OCI-LY7 (cell line): ENCODE measurements at regions not wholly inside any gene's neighbourhood (a gene's known extent, or its start where the extent isn't known, plus 50 kb on each side); places are given as distances from the start of the nearest gene placed in this dataset.

Experiments used
- BruUV-seq: library from RNA; stranded (reverse); fragments of 400-500 nt; replicated peaks from 2 replicates; lab custom pipeline; 2021; lab: Mats Ljungman, UMichigan
- CTCF ChIA-PET: fragments of 300-600 bp; sonication (Branson Sonifier 250); formaldehyde crosslinking; loops from one replicate; lab custom pipeline; 2022; ENCODE audit warnings: antibody characterized with exemption; ENCODE audit not compliant: unreplicated experiment; lab: Charles Lee
- POLR2A ChIA-PET: fragments of 300-600 bp; sonication (Branson Sonifier 250); formaldehyde crosslinking; loops from one replicate; lab custom pipeline; 2022; ENCODE audit warnings: antibody characterized with exemption; lab: Charles Lee
- DNase-seq: peaks from one replicate; pipeline ENCODE4 v3.0.0-alpha.2; 2015; ENCODE audit warnings: low spot score
- H2AFZ ChIP-seq: fragments of 200-600 bp; sonication (generic), shearing (Covaris generic); 2 replicates; pipeline ENCODE4 v1.6.1; 2014; ENCODE audit warnings: mild to moderate bottlenecking, antibody characterized with exemption, low read length, moderate library complexity
- H3K27ac ChIP-seq: fragments of 200-600 bp; sonication (generic); 2 replicates; pipeline ENCODE4 v1.5.1; 2014; ENCODE audit warnings: mixed run types, low read depth, mild to moderate bottlenecking, moderate library complexity, low read length, inconsistent platforms; ENCODE audit not compliant: poor library complexity, severe bottlenecking
- H3K36me3 ChIP-seq: fragments of 200-600 bp; sonication (generic); 2 replicates; pipeline ENCODE4 v1.6.1; 2014; ENCODE audit warnings: mild to moderate bottlenecking, antibody characterized with exemption, low read length, moderate library complexity, mixed read lengths; ENCODE audit not compliant: insufficient read depth
- H3K4me1 ChIP-seq: fragments of 200-600 bp; sonication (generic); 2 replicates; pipeline ENCODE4 v1.5.1; 2014; ENCODE audit warnings: mild to moderate bottlenecking, low read length; ENCODE audit not compliant: insufficient read depth, poor library complexity, severe bottlenecking
- H3K4me2 ChIP-seq: fragments of 200-600 bp; sonication (generic); 2 replicates; pipeline ENCODE4 v1.6.1; 2014; ENCODE audit warnings: mild to moderate bottlenecking, low read length
- H3K4me3 ChIP-seq: fragments of 200-600 bp; sonication (generic); 2 replicates; pipeline ENCODE4 v1.5.1; 2014; ENCODE audit warnings: mild to moderate bottlenecking, low read depth, low read length; ENCODE audit not compliant: poor library complexity, severe bottlenecking
- H3K79me2 ChIP-seq: fragments of 200-600 bp; sonication (generic); 2 replicates; pipeline ENCODE4 v1.6.1; 2016; ENCODE audit warnings: low read depth, mild to moderate bottlenecking, low read length, moderate library complexity, mixed read lengths; ENCODE audit not compliant: insufficient read depth
- H3K9me2 ChIP-seq: fragments of 200-600 bp; sonication (generic); 2 replicates; pipeline ENCODE4 v1.6.1; 2016; ENCODE audit warnings: mild to moderate bottlenecking, low read length, mixed read lengths; ENCODE audit not compliant: insufficient read depth
- H3K9me3 ChIP-seq: fragments of 200-600 bp; sonication (generic); 2 replicates; pipeline ENCODE4 v1.6.1; 2014; ENCODE audit warnings: mild to moderate bottlenecking, mixed run types, low read length, mixed read lengths
- H4K20me1 ChIP-seq: fragments of 200-600 bp; sonication (generic); 2 replicates; pipeline ENCODE4 v1.6.1; 2014; ENCODE audit warnings: mild to moderate bottlenecking, antibody characterized with exemption, low read length, moderate library complexity, mixed read lengths; ENCODE audit not compliant: insufficient read depth
- EZH2phosphoT487 ChIP-seq: fragments of 200-600 bp; sonication (generic); IDR thresholded peaks from 2 replicates; pipeline ENCODE4 v1.6.1; 2018; ENCODE audit warnings: low read depth, borderline replicate concordance, mild to moderate bottlenecking, mixed run types, antibody characterized with exemption, low read length, moderate library complexity, mixed read lengths
- intact Hi-C: fragments of 100-400 bp; cut with micrococcal nuclease; formaldehyde crosslinking; loops from one replicate; pipeline ENCODE4 v1.10.0; 2022; ENCODE audit not compliant: unreplicated experiment
- TF ChIP-seq, protein P1 (sequence below): fragments of 200-600 bp; sonication (generic); conservative IDR thresholded peaks from 2 replicates; pipeline ENCODE4 v1.5.1; 2014; ENCODE audit warnings: mild to moderate bottlenecking, antibody characterized with exemption, low read length, moderate library complexity, mixed read lengths

DNA sequence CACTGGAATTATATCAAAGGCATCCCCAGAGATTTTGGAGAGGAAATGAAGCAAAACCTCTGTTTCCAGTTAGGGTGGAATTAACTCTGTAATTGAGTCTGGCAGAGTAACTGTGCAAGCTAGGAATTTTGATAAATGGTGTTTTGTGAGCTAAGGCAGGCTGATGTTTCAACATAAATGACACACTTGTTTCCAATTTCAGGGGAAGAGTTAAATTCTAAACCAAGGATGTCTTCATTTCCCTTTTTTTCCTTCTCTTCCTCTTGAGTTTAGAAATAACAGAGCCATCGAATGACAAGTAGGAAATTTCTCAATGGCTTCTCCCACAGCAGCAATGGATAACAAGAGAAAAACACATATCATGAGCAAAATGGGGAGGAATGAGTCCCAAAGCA is 131.2 kb downstream of the IRS2 start:
- H2AFZ ChIP-seq: no peak overlapping the region
- ChIA-PET CTCF (no interaction called here), POLR2A (no interaction called here)
- H3K4me1 ChIP-seq: no peaks in the 10 kb centered on the region
- no TSS peak for BruUV-seq
- intact Hi-C loops: no loop called here
- H3K36me3 ChIP-seq: no peaks in the 10 kb centered on the region
- H4K20me1 ChIP-seq: no peaks in the 10 kb centered on the region
- no peak overlapping the region for H3K4me3 ChIP-seq
- no peaks in the 10 kb centered on the region for H3K9me2 ChIP-seq
- DNase-seq: no peak
- no peak overlapping the region for H3K4me2 ChIP-seq
- TF ChIP-seq, protein P1, sequence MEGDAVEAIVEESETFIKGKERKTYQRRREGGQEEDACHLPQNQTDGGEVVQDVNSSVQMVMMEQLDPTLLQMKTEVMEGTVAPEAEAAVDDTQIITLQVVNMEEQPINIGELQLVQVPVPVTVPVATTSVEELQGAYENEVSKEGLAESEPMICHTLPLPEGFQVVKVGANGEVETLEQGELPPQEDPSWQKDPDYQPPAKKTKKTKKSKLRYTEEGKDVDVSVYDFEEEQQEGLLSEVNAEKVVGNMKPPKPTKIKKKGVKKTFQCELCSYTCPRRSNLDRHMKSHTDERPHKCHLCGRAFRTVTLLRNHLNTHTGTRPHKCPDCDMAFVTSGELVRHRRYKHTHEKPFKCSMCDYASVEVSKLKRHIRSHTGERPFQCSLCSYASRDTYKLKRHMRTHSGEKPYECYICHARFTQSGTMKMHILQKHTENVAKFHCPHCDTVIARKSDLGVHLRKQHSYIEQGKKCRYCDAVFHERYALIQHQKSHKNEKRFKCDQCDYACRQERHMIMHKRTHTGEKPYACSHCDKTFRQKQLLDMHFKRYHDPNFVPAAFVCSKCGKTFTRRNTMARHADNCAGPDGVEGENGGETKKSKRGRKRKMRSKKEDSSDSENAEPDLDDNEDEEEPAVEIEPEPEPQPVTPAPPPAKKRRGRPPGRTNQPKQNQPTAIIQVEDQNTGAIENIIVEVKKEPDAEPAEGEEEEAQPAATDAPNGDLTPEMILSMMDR: no peak
- no peak for TF ChIP-seq EZH2phosphoT487
- H3K9me3 ChIP-seq: no peaks in the 10 kb centered on the region
- no peaks in the 10 kb centered on the region for H3K79me2 ChIP-seq
- no peak overlapping the region for H3K27ac ChIP-seq

DNA sequence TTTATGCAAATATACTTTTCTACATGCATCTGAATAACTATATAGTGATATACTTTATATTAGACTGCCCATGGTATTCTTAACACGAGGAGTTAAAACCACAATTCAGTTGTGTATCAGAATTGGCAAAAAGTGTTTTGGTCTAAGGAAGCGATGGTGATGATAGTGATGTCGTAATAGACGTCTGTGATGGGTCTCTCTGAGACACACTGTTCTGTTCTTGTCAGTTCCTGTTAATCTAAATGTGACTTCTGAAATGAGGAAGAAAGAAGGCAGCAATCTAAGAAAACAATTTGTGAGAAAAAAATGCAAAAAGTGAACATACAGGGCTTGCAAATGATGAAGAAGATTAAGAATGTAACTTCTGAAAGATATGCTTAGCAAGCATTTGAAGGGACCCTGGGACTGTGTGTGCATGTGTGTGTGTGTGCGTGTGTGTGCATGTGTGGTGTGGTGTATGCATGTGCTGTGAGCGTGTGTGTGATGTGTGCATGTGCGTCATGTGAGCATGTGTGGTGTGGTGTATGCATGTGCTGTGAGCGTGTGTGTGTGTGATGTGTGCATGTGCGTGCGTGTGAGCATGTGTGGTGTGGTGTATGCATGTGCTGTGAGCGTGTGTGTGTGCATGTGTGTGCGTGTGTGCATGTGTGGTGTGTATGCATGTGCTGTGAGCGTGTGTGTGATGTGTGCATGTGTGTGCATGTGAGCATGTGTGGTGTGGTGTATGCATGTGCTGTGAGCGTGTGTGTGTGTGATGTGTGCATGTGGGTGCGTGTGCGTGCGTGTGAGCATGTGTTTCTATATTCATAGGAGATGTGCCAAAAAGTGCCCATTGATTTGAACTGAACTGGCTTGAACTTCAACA is 131.8 kb downstream of the IRS2 start:
- POLR2A ChIA-PET: no interaction called here
- CTCF ChIA-PET: no interaction called here
- Histone ChIP-seq H3K4me2 (no peak overlapping the region), H2AFZ (no peak overlapping the region), H3K36me3 (no peaks in the 10 kb centered on the region), H3K9me3 (no peaks in the 10 kb centered on the region), H3K4me1 (no peaks in the 10 kb centered on the region), H3K9me2 (no peaks in the 10 kb centered on the region), H3K27ac (no peak overlapping the region), H3K4me3 (no peak overlapping the region), H4K20me1 (no peaks in the 10 kb centered on the region), H3K79me2 (no peaks in the 10 kb centered on the region)
- intact Hi-C loops: no loop called here
- no TSS peak for BruUV-seq
- DNase-seq: no peak
- TF ChIP-seq, protein P1: no peak
- no peak for TF ChIP-seq EZH2phosphoT487

DNA sequence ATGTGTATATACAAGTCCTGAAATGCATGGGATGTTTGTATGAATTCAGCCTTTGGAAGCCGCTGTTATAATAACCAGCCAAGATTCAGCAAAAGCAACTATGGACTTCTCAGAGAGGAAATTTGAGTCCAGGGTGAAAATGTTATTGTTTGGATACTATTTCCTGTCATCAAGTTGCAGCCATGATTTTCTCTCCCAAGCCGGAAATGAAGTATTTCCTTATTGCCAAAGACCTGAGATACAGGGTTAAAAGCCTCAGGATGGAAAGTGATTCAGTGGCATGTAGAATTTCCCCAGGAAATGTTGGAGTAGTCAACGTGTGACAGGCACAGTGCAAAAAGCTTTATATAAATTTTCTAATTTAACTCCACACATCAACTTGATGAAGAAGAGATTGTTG is 133.9 kb downstream of the IRS2 start:
- TF ChIP-seq, protein P1: no peak
- no peak for TF ChIP-seq EZH2phosphoT487
- POLR2A ChIA-PET: no interaction called here
- CTCF ChIA-PET: no interaction called here
- BruUV-seq: no TSS peak
- no peak for DNase-seq
- Histone ChIP-seq H3K9me2 (no peaks in the 10 kb centered on the region), H3K4me2 (no peak overlapping the region), H2AFZ (no peak overlapping the region), H3K4me3 (no peak overlapping the region), H3K79me2 (no peaks in the 10 kb centered on the region), H4K20me1 (no peaks in the 10 kb centered on the region), H3K4me1 (no peaks in the 10 kb centered on the region), H3K9me3 (no peaks in the 10 kb centered on the region), H3K36me3 (no peaks in the 10 kb centered on the region), H3K27ac (no peak overlapping the region)
- intact Hi-C loops: no loop called here
